ENCODE measurements at regions not wholly inside any gene's neighbourhood (a gene's known extent, or its start where the extent isn't known, plus 50 kb on each side); places are given as distances from the start of the nearest gene placed in this dataset.

DNA sequence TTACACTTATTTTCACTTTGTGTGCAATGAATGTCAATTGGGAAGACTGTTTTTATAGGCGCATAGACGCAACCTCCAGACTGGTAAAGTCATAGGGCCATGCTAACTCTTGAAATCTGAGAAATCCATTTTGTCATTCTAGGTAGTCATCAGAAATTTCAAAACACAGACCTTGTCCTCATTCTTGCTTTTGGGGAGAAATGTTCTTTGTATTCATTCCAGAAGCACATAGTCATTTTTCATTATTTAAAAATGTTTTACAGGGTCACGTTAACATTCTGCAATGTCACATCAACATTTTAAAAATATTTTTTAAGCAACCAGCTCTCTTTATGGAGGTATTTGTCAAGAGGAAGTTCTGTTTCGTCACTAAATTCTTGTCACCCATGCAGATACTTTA lies 898.4 kb downstream of the PDCD6IP start:
- Histone ChIP-seq H3K36me3 (ENCODE audit: control insufficient read depth, insufficient read depth, low read length) (no peaks in the 10 kb centered on the region), H3K27me3 (ENCODE audit: control insufficient read depth, insufficient read depth, low read length) (no peaks in the 10 kb centered on the region), H3K4me3 (ENCODE audit: low read depth, low read length) (no peak overlapping the region)
- peak; percentile 7 for DNase-seq (ENCODE audit: low read depth)
- CTCF ChIA-PET = interaction anchor here (0.6 kb wide), 1 partner anchor 28 kb away, joined by 3 read pairs; no protein-coding TSS in a partner anchor
- no peak for TF ChIP-seq CTCF (IDR thresholded peaks at IDR 0.05; ENCODE audit: insufficient read depth, low read depth, low read length)
- POLR2A ChIA-PET = no interaction called here

- CTCF ChIA-PET = no interaction called here
- Histone ChIP-seq H3K27me3 (ENCODE audit: control insufficient read depth, insufficient read depth, low read length) (no peaks in the 10 kb centered on the region), H3K4me3 (ENCODE audit: low read depth, low read length) (no peak overlapping the region), H3K36me3 (ENCODE audit: control insufficient read depth, insufficient read depth, low read length) (no peaks in the 10 kb centered on the region)
- no peak for TF ChIP-seq CTCF (IDR thresholded peaks at IDR 0.05; ENCODE audit: insufficient read depth, low read depth, low read length)
- DNase-seq (ENCODE audit: low read depth) = no peak
- POLR2A ChIA-PET = no interaction called here
Observed at GRCh38 chr3:34703053-34703452, 904.6 kb downstream of the PDCD6IP start.

- no peak for DNase-seq (ENCODE audit: low read depth)
- Histone ChIP-seq H3K27me3 (ENCODE audit: control insufficient read depth, insufficient read depth, low read length) (no peaks in the 10 kb centered on the region), H3K4me3 (ENCODE audit: low read depth, low read length) (no peak overlapping the region), H3K36me3 (ENCODE audit: control insufficient read depth, insufficient read depth, low read length) (no peaks in the 10 kb centered on the region)
- CTCF ChIA-PET = interaction anchor here (0.6 to 1.6 kb wide), 2 partner anchors 17 to 28 kb away, joined by 3 to 4 read pairs; no protein-coding TSS in a partner anchor
- POLR2A ChIA-PET = no interaction called here
- no peak for TF ChIP-seq CTCF (IDR thresholded peaks at IDR 0.05; ENCODE audit: insufficient read depth, low read depth, low read length)
Observed at GRCh38 chr3:34724916-34725499, 914.3 kb upstream of the ARPP21 start.

- POLR2A ChIA-PET = no interaction called here
- DNase-seq (ENCODE audit: low read depth) = no peak
- Histone ChIP-seq H3K36me3 (ENCODE audit: control insufficient read depth, insufficient read depth, low read length) (no peaks in the 10 kb centered on the region), H3K4me3 (ENCODE audit: low read depth, low read length) (no peak overlapping the region), H3K27me3 (ENCODE audit: control insufficient read depth, insufficient read depth, low read length) (no peaks in the 10 kb centered on the region)
- CTCF ChIA-PET = interaction anchor here (1.6 kb wide), 1 partner anchor 18 kb away, joined by 4 read pairs; no protein-coding TSS in a partner anchor
- TF ChIP-seq CTCF (IDR thresholded peaks at IDR 0.05; ENCODE audit: insufficient read depth, low read depth, low read length) = no peak
Observed at GRCh38 chr3:34725774-34726173, 913.6 kb upstream of the ARPP21 start.

- POLR2A ChIA-PET = no interaction called here
- no peaks in the 10 kb centered on the region for H3K36me3 ChIP-seq (ENCODE audit: control insufficient read depth, insufficient read depth, low read length)
- H3K4me3 ChIP-seq (ENCODE audit: low read depth, low read length) = no peak overlapping the region
- CTCF ChIA-PET = no interaction called here
- no peak for TF ChIP-seq CTCF (IDR thresholded peaks at IDR 0.05; ENCODE audit: insufficient read depth, low read depth, low read length)
- no peaks in the 10 kb centered on the region for H3K27me3 ChIP-seq (ENCODE audit: control insufficient read depth, insufficient read depth, low read length)
- DNase-seq (ENCODE audit: low read depth) = no peak
Observed at GRCh38 chr3:34727700-34728099, 911.6 kb upstream of the ARPP21 start.

Measured in BJ (cell line).